HepG2 (cell line): ENCODE measurements at regions not wholly inside any gene's neighbourhood (a gene's known extent, or its start where the extent isn't known, plus 50 kb on each side); places are given as distances from the start of the nearest gene placed in this dataset.

Experiments used
- ATAC-seq: fragments of 200-7000 bp; cut with Tn5 transposase; 3 replicates; pipeline ENCODE4 v1.9.1; 2020; ENCODE audit warnings: mild to moderate bottlenecking, moderate library complexity
- BruUV-seq: library from RNA; stranded (reverse); fragments of 400-500 nt; replicated peaks from 2 replicates; lab custom pipeline; 2021; lab: Mats Ljungman, UMichigan
- CTCF ChIA-PET: fragments of 300-600 bp; formaldehyde crosslinking; extraction: SDS; loops from one replicate; lab custom pipeline; 2021; ENCODE audit warnings: low total read pairs, inconsistent platforms, low intra/inter-chr PET ratio; lab: Yijun Ruan, JAX
- POLR2A ChIA-PET: fragments of 350-600 bp; sonication (Branson Sonifier 250); formaldehyde crosslinking; loops from one replicate; lab custom pipeline; 2020; ENCODE audit warnings: antibody characterized with exemption, inconsistent platforms; lab: Yijun Ruan, JAX
- DNase-seq: peaks from one replicate; pipeline ENCODE4 v3.0.0-alpha.2; 2015; ENCODE audit warnings: low spot score
- FAIRE-seq: peaks from 3 replicates; lab custom pipeline; 2011; peaks lifted over from hg19 to GRCh38; lab: Jason Lieb, UNC
- H2AFZ ChIP-seq: one replicate; pipeline ENCODE4 v1.6.1; 2011; ENCODE audit warnings: low read length, inconsistent platforms
- H3K27ac ChIP-seq: fragments of 300-600 bp; 3 replicates; pipeline ENCODE4 v1.8.0; 2011; ENCODE audit warnings: mixed run types, mild to moderate bottlenecking, mixed read lengths, low read length, inconsistent platforms; ENCODE audit not compliant: insufficient read depth; ENCODE audit errors: extremely low read length
- H3K27me3 ChIP-seq, 2 experiments: fragments of 200-600 bp in 1 of 2; 2 replicates in 1 of 2; 3 replicates in 1 of 2; pipeline versions ENCODE4 v1.6.0 to v1.8.0; 2011; ENCODE audit warnings: low read length in 2 of 2, mild to moderate bottlenecking in 2 of 2, moderate library complexity in 2 of 2, inconsistent platforms in 1 of 2; ENCODE audit not compliant: insufficient read depth in 2 of 2, control insufficient read depth in 1 of 2
- H3K36me3 ChIP-seq, 2 experiments: fragments of 200-600 bp in 1 of 2; replicated peaks in 1 of 2; 2 replicates in 1 of 2; 3 replicates in 1 of 2; pipeline versions ENCODE4 v1.5.1 to v1.8.0; 2011; ENCODE audit warnings: low read length in 2 of 2, inconsistent platforms in 1 of 2; ENCODE audit not compliant: insufficient read depth in 2 of 2, control insufficient read depth in 1 of 2
- H3K4me1 ChIP-seq: 2 replicates; pipeline ENCODE4 v1.5.1; 2012; ENCODE audit warnings: low read length, inconsistent platforms; ENCODE audit not compliant: insufficient read depth
- H3K4me2 ChIP-seq: 2 replicates; pipeline ENCODE4 v1.6.0; 2011; ENCODE audit warnings: low read depth, low read length, inconsistent platforms
- H3K4me3 ChIP-seq, 3 experiments: fragments of 200-600 bp in 1 of 3; sonication (generic), shearing (Covaris generic) in 1 of 3; replicated peaks in 1 of 3; 2 replicates each; pipeline ENCODE4 v1.5.1; 2011 to 2016; ENCODE audit warnings: low read length in 3 of 3, inconsistent platforms in 2 of 3, low read depth in 2 of 3, mild to moderate bottlenecking in 2 of 3, control low read depth in 1 of 3, mixed read lengths in 1 of 3; ENCODE audit not compliant: insufficient read depth in 1 of 3
- H3K79me2 ChIP-seq: one replicate; pipeline ENCODE4 v1.6.1; 2011; ENCODE audit warnings: low read length, inconsistent platforms; ENCODE audit not compliant: insufficient read depth
- H3K9ac ChIP-seq: 2 replicates; pipeline ENCODE4 v1.6.0; 2011; ENCODE audit warnings: mild to moderate bottlenecking, low read depth, low read length, inconsistent platforms; ENCODE audit not compliant: insufficient read depth
- H3K9me3 ChIP-seq: 2 replicates; pipeline ENCODE4 v1.5.1; 2012; ENCODE audit warnings: mild to moderate bottlenecking, low read length
- H4K20me1 ChIP-seq: 2 replicates; pipeline ENCODE4 v1.6.0; 2011; ENCODE audit warnings: inconsistent platforms, mild to moderate bottlenecking, low read length, moderate library complexity; ENCODE audit not compliant: insufficient read depth
- PHF21A ChIP-seq: sonication (generic); formaldehyde crosslinking; IDR thresholded peaks from 2 replicates; pipeline ENCODE4 v1.5.0; 2020; ENCODE audit warnings: mild to moderate bottlenecking, missing genetic modification reagents
- RARA ChIP-seq: IDR thresholded peaks from 2 replicates; pipeline ENCODE4 v1.6.1; 2016; ENCODE audit warnings: missing genetic modification reagents, missing compliant biosample characterization
- ZNF44 ChIP-seq: sonication (generic); formaldehyde crosslinking; IDR thresholded peaks from 2 replicates; pipeline ENCODE4 v1.5.1; 2020; ENCODE audit warnings: mild to moderate bottlenecking, missing genetic modification reagents
- ZNF569 ChIP-seq: sonication (generic); formaldehyde crosslinking; IDR thresholded peaks from 2 replicates; pipeline ENCODE4 v1.5.0; 2020; ENCODE audit warnings: mild to moderate bottlenecking, missing genetic modification reagents, moderate library complexity, borderline replicate concordance
- WGBS: methylation state at CpG from one replicate; pipeline ENCODE4 v1.1.6; 2017; ENCODE audit warnings: low lambda C conversion rate; 5-methylcytosine and 5-hydroxymethylcytosine counted together
- in situ Hi-C: cut with HindIII; loops from 2 replicates; pipeline ENCODE4 v1.10.0; 2017; ENCODE audit warnings: low pct_unique_long_range_greater_than_20kb; ENCODE audit not compliant: extremely low pct_ligation_motif_present
- intact Hi-C: fragments of 100-400 bp; cut with micrococcal nuclease; formaldehyde crosslinking; loops from one replicate; pipeline ENCODE4 v1.10.0; 2022; ENCODE audit not compliant: unreplicated experiment
- TF ChIP-seq, protein P1 (sequence below): sonication (generic); formaldehyde crosslinking; IDR thresholded peaks from 2 replicates; pipeline ENCODE4 v1.5.0; 2020; ENCODE audit warnings: mild to moderate bottlenecking, missing genetic modification reagents, borderline replicate concordance
- TF ChIP-seq, protein P2 (sequence below): sonication (generic); formaldehyde crosslinking; IDR thresholded peaks from 2 replicates; pipeline ENCODE4 v1.9.0; 2022; ENCODE audit warnings: missing genetic modification reagents, mild to moderate bottlenecking, borderline replicate concordance

DNA sequence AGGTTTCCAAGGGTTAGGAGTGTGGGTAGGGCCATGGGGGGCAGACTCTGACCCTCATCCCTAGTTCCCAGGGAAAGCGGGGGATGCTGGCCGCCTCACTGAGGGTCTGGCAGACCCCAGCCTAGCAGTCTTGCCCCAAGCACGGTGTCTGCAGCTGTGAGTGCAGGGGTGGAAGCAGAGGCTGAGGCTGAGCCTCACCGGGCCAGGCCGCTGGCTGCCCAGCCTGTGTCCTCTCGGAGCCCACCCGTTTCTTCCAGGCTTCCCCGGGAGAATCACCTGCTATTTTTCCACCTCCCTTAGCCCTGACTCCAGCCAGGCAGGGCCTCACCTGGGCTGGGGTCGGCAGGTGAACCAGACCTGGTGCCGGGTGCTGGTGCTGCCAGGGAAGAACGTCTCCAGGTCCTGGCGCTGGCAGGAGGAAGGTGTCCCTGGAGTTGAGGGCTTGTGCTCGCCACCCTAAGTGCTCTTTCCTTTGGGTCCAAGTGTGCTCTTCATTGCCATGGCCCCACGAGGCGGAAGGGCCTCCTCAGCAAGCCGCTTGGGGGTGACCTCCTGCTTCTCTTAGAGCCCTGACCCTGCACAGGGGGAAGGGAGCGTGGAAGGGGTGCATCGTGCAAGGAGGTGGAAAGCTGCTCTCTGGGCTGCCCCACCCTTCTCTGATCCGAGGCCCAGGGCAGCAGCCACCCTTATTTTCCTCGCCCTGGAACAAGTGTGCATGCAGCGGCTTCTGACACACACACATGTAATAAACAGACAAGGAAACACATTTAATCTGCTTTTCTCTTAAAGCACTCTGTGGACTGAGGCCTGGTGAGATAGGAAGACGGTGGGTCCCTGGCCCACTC is 112.7 kb downstream of the FAM53A start:
- ATAC-seq (no peak), FAIRE-seq (no peak), DNase-seq (no peak)
- Histone ChIP-seq H3K9me3 (no peaks in the 10 kb centered on the region), H3K4me1 (peaks cover 12% of the 10 kb centered on the region; the same call in 1 of the 2 replicates), H3K79me2 (no peaks in the 10 kb centered on the region), H4K20me1 (no peaks in the 10 kb centered on the region), H3K36me3 (no peaks in the 10 kb centered on the region), H3K4me3 (no peak overlapping the region), H3K27ac (no peak overlapping the region), H3K27me3 (peaks cover 21 to 70% of the 10 kb centered on the region in 2 experiments; a peak in 4 of 5 replicates), H3K4me2 (no peak overlapping the region)
- intact Hi-C loops (no loop called here), in situ Hi-C loops (no loop called here)
- 6% methylated on average over 11 of the region's 22 CpGs for WGBS
- ChIA-PET CTCF (no interaction called here), POLR2A (no interaction called here)
- no TSS peak for BruUV-seq
- TF ChIP-seq, protein P1, sequence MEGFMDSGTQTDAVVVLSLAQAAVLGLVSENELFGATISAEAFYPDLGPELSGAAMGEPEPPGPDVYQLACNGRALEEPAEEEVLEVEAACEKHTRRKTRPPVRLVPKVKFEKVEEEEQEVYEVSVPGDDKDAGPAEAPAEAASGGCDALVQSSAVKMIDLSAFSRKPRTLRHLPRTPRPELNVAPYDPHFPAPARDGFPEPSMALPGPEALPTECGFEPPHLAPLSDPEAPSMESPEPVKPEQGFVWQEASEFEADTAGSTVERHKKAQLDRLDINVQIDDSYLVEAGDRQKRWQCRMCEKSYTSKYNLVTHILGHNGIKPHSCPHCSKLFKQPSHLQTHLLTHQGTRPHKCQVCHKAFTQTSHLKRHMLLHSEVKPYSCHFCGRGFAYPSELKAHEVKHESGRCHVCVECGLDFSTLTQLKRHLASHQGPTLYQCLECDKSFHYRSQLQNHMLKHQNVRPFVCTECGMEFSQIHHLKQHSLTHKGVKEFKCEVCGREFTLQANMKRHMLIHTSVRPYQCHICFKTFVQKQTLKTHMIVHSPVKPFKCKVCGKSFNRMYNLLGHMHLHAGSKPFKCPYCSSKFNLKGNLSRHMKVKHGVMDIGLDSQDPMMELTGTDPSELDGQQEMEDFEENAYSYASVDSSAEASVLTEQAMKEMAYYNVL (CRISPR knock-in tag) = no peak
- TF ChIP-seq RARA (CRISPR knock-in tag) = no peak
- TF ChIP-seq, all 625 proteins: peak for 0
- H2AFZ ChIP-seq = no peak overlapping the region
- no peak overlapping the region for H3K9ac ChIP-seq

GRCh38 chr4:1570291-1571164 is 113.6 kb downstream of the FAM53A start:
- no peak overlapping the region for H3K4me2 ChIP-seq
- H3K36me3 ChIP-seq = no peaks in the 10 kb centered on the region
- BruUV-seq = no TSS peak
- peaks cover 12% of the 10 kb centered on the region; the same call in 1 of the 2 replicates for H3K4me1 ChIP-seq
- DNase-seq (no peak), FAIRE-seq (no peak), ATAC-seq (peak; percentile 54)
- H3K27ac ChIP-seq = no peak overlapping the region
- H3K4me3 ChIP-seq = no peak overlapping the region
- H3K9ac ChIP-seq = no peak overlapping the region
- intact Hi-C loops (no loop called here), in situ Hi-C loops (no loop called here)
- CTCF ChIA-PET = no interaction called here
- no peaks in the 10 kb centered on the region for H3K79me2 ChIP-seq
- POLR2A ChIA-PET = no interaction called here
- no peak overlapping the region for H2AFZ ChIP-seq
- WGBS = no CpG with 5 or more reads among the region's 25 CpGs
- TF ChIP-seq ZNF44 (CRISPR knock-in tag) (no peak), PHF21A (no peak), ZNF569 (no peak)
- TF ChIP-seq, protein P2, sequence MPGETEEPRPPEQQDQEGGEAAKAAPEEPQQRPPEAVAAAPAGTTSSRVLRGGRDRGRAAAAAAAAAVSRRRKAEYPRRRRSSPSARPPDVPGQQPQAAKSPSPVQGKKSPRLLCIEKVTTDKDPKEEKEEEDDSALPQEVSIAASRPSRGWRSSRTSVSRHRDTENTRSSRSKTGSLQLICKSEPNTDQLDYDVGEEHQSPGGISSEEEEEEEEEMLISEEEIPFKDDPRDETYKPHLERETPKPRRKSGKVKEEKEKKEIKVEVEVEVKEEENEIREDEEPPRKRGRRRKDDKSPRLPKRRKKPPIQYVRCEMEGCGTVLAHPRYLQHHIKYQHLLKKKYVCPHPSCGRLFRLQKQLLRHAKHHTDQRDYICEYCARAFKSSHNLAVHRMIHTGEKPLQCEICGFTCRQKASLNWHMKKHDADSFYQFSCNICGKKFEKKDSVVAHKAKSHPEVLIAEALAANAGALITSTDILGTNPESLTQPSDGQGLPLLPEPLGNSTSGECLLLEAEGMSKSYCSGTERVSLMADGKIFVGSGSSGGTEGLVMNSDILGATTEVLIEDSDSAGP (CRISPR knock-in tag) = 0 out of 2 replicates have a peak, but pooled peaks have one; percentile 1
- H3K9me3 ChIP-seq = no peaks in the 10 kb centered on the region
- peaks cover 19 to 63% of the 10 kb centered on the region in 2 experiments; a peak in 4 of 5 replicates for H3K27me3 ChIP-seq
- H4K20me1 ChIP-seq = no peaks in the 10 kb centered on the region
